Endothelial cell of umbilical vein (primary cell): ENCODE measurements at regions not wholly inside any gene's neighbourhood (a gene's known extent, or its start where the extent isn't known, plus 50 kb on each side); places are given as distances from the start of the nearest gene placed in this dataset.

ENCODE experiments used
- BruUV-seq: library from RNA; stranded (reverse); fragments of 400-500 nt; replicated peaks from 2 replicates; lab custom pipeline; 2021; lab: Mats Ljungman, UMichigan
- CTCF ChIA-PET: fragments of 300-600, 350-600 bp; sonication (Branson Sonifier 250); formaldehyde crosslinking; loops from one replicate; lab custom pipeline; 2021; ENCODE audit warnings: antibody characterized with exemption, inconsistent platforms; lab: Charles Lee
- POLR2A ChIA-PET: fragments of 300-600, 350-600 bp; sonication (Branson Sonifier 250); formaldehyde crosslinking; loops from one replicate; lab custom pipeline; 2021; ENCODE audit warnings: antibody characterized with exemption, inconsistent platforms; lab: Charles Lee
- DNase-seq: peaks from one replicate; pipeline ENCODE4 v3.0.0-alpha.2; 2011; ENCODE audit warnings: low read depth, low spot score
- FAIRE-seq: peaks from 2 replicates; lab custom pipeline; 2011; peaks lifted over from hg19 to GRCh38; lab: Jason Lieb, UNC
- H2AFZ ChIP-seq: 2 replicates; pipeline ENCODE4 v1.6.0; 2012; ENCODE audit warnings: low read depth, low read length, control low read depth, inconsistent platforms
- H3K27ac ChIP-seq: 2 replicates; pipeline ENCODE4 v1.5.1; 2011; ENCODE audit warnings: low read depth, mild to moderate bottlenecking, control low read depth, low read length, moderate library complexity; ENCODE audit not compliant: insufficient read depth
- H3K27me3 ChIP-seq, 2 experiments: 2 replicates each; pipeline versions ENCODE4 v1.6.0 to v1.6.1; 2011; ENCODE audit warnings: low read length in 2 of 2, mixed read lengths in 1 of 2; ENCODE audit not compliant: control insufficient read depth in 2 of 2, insufficient read depth in 2 of 2
- H3K36me3 ChIP-seq, 2 experiments: 2 replicates in 1 of 2; 3 replicates in 1 of 2; pipeline ENCODE4 v1.5.1; 2011; ENCODE audit warnings: low read length in 2 of 2, mild to moderate bottlenecking in 1 of 2, moderate library complexity in 1 of 2; ENCODE audit not compliant: control insufficient read depth in 2 of 2, insufficient read depth in 2 of 2; ENCODE audit errors: extremely low read depth in 1 of 2
- H3K4me1 ChIP-seq: 3 replicates; pipeline ENCODE4 v1.5.1; 2011; ENCODE audit warnings: mild to moderate bottlenecking, low read length; ENCODE audit not compliant: control insufficient read depth, insufficient read depth; ENCODE audit errors: extremely low read depth
- H3K4me2 ChIP-seq: 2 replicates; pipeline ENCODE4 v1.6.1; 2011; ENCODE audit warnings: low read length, control low read depth, mixed read lengths; ENCODE audit not compliant: insufficient read depth
- H3K4me3 ChIP-seq, 3 experiments: fragments of 200-600 bp in 1 of 3; sonication (generic), shearing (Covaris generic) in 1 of 3; replicated peaks in 1 of 3; 2 replicates each; pipeline ENCODE4 v1.5.1; 2011 to 2016; ENCODE audit warnings: control low read depth in 3 of 3, low read length in 3 of 3, mild to moderate bottlenecking in 2 of 3, inconsistent platforms in 1 of 3, low read depth in 1 of 3, moderate library complexity in 1 of 3; ENCODE audit not compliant: insufficient read depth in 1 of 3
- H3K79me2 ChIP-seq: 2 replicates; pipeline ENCODE4 v1.6.0; 2012; ENCODE audit warnings: low read length, inconsistent platforms; ENCODE audit not compliant: control insufficient read depth, insufficient read depth
- H3K9ac ChIP-seq: replicated peaks from 2 replicates; pipeline ENCODE3; 2011; ENCODE audit warnings: low read length, control low read depth; ENCODE audit not compliant: insufficient read depth; ENCODE audit errors: extremely low read depth
- H3K9me1 ChIP-seq: replicated peaks from 3 replicates; pipeline ENCODE4 v1.6.0; 2011; ENCODE audit warnings: mild to moderate bottlenecking, low read length; ENCODE audit not compliant: control insufficient read depth, insufficient read depth; ENCODE audit errors: extremely low read depth
- H3K9me3 ChIP-seq: replicated peaks from 2 replicates; pipeline ENCODE4 v1.5.1; 2012; ENCODE audit warnings: low read length, inconsistent platforms; ENCODE audit not compliant: control insufficient read depth, insufficient read depth
- H4K20me1 ChIP-seq: replicated peaks from 2 replicates; pipeline ENCODE3; 2011; ENCODE audit warnings: mild to moderate bottlenecking, low read length; ENCODE audit not compliant: control insufficient read depth, insufficient read depth; ENCODE audit errors: extremely low read depth
- EZH2 ChIP-seq: IDR thresholded peaks from 2 replicates; pipeline ENCODE4 v1.6.1; 2012; ENCODE audit warnings: borderline replicate concordance, low read depth, mild to moderate bottlenecking, moderate library complexity, low read length, inconsistent platforms; ENCODE audit not compliant: severe bottlenecking
- FOS ChIP-seq: IDR thresholded peaks from 2 replicates; pipeline ENCODE4 v1.6.1; 2011; ENCODE audit warnings: mild to moderate bottlenecking, low read length, moderate library complexity, borderline replicate concordance; ENCODE audit not compliant: insufficient read depth
- GATA2 ChIP-seq: IDR thresholded peaks from 2 replicates; pipeline ENCODE4 v1.7.0; 2011; ENCODE audit warnings: low read depth, mild to moderate bottlenecking, moderate library complexity, mixed read lengths, low read length; ENCODE audit not compliant: insufficient read length, insufficient read depth
- JUN ChIP-seq: IDR thresholded peaks from 2 replicates; pipeline ENCODE4 v1.6.1; 2011; ENCODE audit warnings: borderline replicate concordance, low read depth; ENCODE audit not compliant: insufficient read length, insufficient read depth
- MYC ChIP-seq: IDR thresholded peaks from one replicate; pipeline ENCODE4 v1.6.1; 2011; ENCODE audit warnings: mild to moderate bottlenecking, low read depth, low read length
- POLR2A ChIP-seq: IDR thresholded peaks from 2 replicates; pipeline ENCODE4 v1.6.1; 2012; ENCODE audit warnings: low read depth, mild to moderate bottlenecking, control low read depth, low read length
- POLR2AphosphoS5 ChIP-seq: IDR thresholded peaks from 2 replicates; pipeline ENCODE4 v1.6.1; 2012; ENCODE audit warnings: low read depth, mild to moderate bottlenecking, control low read depth, low read length, moderate library complexity; ENCODE audit not compliant: insufficient read depth
- dilution Hi-C: fragments of 300-500 bp; cut with MboI; formaldehyde crosslinking; loops from one replicate; pipeline ENCODE4 v1.15.0; 2019; ENCODE audit warnings: low sequenced_read_pairs; ENCODE audit not compliant: extremely low pct_ligation_motif_present
- intact Hi-C: fragments of 100-400 bp; cut with micrococcal nuclease; formaldehyde crosslinking; loops from one replicate; pipeline ENCODE4 v1.10.0; 2022
- TF ChIP-seq, protein P1 (sequence below): IDR thresholded peaks from 2 replicates; pipeline ENCODE4 v1.6.1; 2011; ENCODE audit not compliant: insufficient read depth, insufficient read length
- TF ChIP-seq, protein P2 (sequence below), 2 donors: IDR thresholded peaks; 1 replicate in 1 of 2; 2 replicates in 1 of 2; pipeline ENCODE4 v1.5.1; 2011; ENCODE audit warnings: low read length in 2 of 2, mild to moderate bottlenecking in 2 of 2, moderate library complexity in 2 of 2, control low read depth in 1 of 2, inconsistent platforms in 1 of 2, low read depth in 1 of 2; ENCODE audit not compliant: insufficient read depth in 1 of 2; ENCODE audit errors: extremely low read depth in 1 of 2

DNA sequence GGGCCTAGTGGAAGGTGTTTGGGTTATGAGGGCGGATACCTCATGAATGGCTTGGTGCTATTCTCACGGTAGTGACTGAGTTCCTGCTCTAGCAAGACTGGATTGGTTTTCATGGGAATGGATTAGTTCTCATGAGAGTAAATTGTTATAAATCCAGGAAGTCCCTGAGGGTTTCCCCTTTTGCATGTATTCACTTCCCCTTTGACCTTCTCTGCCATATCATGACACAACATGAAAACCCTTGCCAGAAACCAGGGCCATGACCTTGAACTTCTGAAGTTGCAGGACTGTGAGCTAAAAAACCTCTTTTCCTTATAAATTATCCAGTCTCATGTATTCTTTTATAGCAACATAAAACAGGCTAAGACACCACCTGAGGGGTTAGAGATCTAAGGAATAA is 529.7 kb upstream of the RPS6KA3 start:
- no peaks in the 10 kb centered on the region for H3K27me3 ChIP-seq
- H3K4me2 ChIP-seq: no peak overlapping the region
- CTCF ChIA-PET: no interaction called here
- TF ChIP-seq POLR2A (no peak), JUN (no peak), MYC (no peak), FOS (no peak)
- POLR2A ChIA-PET: no interaction called here
- no peaks in the 10 kb centered on the region for H4K20me1 ChIP-seq
- H3K79me2 ChIP-seq: no peaks in the 10 kb centered on the region
- no peaks in the 10 kb centered on the region for H3K9me3 ChIP-seq
- DNase-seq: no peak
- intact Hi-C loops: no loop called here
- no peaks in the 10 kb centered on the region for H3K4me1 ChIP-seq
- no peak overlapping the region for H2AFZ ChIP-seq
- H3K36me3 ChIP-seq: no peaks in the 10 kb centered on the region
- dilution Hi-C loops: no loop called here
- H3K9me1 ChIP-seq: no peaks in the 10 kb centered on the region
- no peak overlapping the region for H3K9ac ChIP-seq
- no peak overlapping the region for H3K27ac ChIP-seq
- H3K4me3 ChIP-seq: no peak overlapping the region
- no peak for FAIRE-seq
- BruUV-seq: no TSS peak

DNA sequence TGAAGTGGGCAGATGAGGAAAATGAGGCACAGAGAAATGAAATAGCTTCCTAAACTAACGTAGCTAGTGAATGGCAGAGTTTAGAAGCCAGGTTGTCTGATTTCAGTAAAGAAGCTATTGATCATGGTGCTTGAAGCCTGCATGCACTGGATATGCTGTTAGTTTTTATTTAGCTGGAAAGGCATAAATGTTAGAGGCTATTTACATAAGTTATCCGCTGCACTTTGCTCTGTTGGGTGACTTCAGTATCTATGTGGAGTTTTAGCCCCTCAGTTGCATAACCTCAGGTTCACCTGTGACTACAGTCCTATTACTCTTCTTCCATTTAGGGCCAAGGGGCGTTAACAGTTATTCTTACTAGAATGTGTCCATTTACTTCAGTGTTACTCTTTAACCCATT is 522.4 kb upstream of the RPS6KA3 start:
- no peak overlapping the region for H3K27ac ChIP-seq
- FAIRE-seq (no peak), DNase-seq (no peak)
- H3K9me1 ChIP-seq: no peaks in the 10 kb centered on the region
- H3K79me2 ChIP-seq: no peaks in the 10 kb centered on the region
- H3K9ac ChIP-seq: no peak overlapping the region
- H4K20me1 ChIP-seq: no peaks in the 10 kb centered on the region
- CTCF ChIA-PET: no interaction called here
- no peaks in the 10 kb centered on the region for H3K9me3 ChIP-seq
- dilution Hi-C loops (no loop called here), intact Hi-C loops (no loop called here)
- H3K4me2 ChIP-seq: no peak overlapping the region
- BruUV-seq: no TSS peak
- H3K4me1 ChIP-seq: no peaks in the 10 kb centered on the region
- no peak overlapping the region for H2AFZ ChIP-seq
- H3K36me3 ChIP-seq: no peaks in the 10 kb centered on the region
- TF ChIP-seq POLR2AphosphoS5 (no peak), GATA2 (no peak), EZH2 (no peak), FOS (no peak), MYC (no peak), JUN (no peak)
- TF ChIP-seq, protein P1, sequence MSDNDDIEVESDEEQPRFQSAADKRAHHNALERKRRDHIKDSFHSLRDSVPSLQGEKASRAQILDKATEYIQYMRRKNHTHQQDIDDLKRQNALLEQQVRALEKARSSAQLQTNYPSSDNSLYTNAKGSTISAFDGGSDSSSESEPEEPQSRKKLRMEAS: no peak
- TF ChIP-seq, protein P2, sequence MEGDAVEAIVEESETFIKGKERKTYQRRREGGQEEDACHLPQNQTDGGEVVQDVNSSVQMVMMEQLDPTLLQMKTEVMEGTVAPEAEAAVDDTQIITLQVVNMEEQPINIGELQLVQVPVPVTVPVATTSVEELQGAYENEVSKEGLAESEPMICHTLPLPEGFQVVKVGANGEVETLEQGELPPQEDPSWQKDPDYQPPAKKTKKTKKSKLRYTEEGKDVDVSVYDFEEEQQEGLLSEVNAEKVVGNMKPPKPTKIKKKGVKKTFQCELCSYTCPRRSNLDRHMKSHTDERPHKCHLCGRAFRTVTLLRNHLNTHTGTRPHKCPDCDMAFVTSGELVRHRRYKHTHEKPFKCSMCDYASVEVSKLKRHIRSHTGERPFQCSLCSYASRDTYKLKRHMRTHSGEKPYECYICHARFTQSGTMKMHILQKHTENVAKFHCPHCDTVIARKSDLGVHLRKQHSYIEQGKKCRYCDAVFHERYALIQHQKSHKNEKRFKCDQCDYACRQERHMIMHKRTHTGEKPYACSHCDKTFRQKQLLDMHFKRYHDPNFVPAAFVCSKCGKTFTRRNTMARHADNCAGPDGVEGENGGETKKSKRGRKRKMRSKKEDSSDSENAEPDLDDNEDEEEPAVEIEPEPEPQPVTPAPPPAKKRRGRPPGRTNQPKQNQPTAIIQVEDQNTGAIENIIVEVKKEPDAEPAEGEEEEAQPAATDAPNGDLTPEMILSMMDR (IDR thresholded peaks at IDR 0.05; ENCODE audit: extremely low read depth in 1 of 2, insufficient read depth in 1 of 2, low read depth in 1 of 2, low read length in 2 of 2): no peak
- no peak overlapping the region for H3K4me3 ChIP-seq
- POLR2A ChIA-PET: no interaction called here
- H3K27me3 ChIP-seq: no peaks in the 10 kb centered on the region
